HG03442 (cell line): ENCODE measurements at regions not wholly inside any gene's neighbourhood (a gene's known extent, or its start where the extent isn't known, plus 50 kb on each side); places are given as distances from the start of the nearest gene placed in this dataset.

Experiments
- ATAC-seq: cut with Tn5 transposase; IDR thresholded peaks from one replicate; pipeline ENCODE4 v1.9.1; 2021; ENCODE audit warnings: mild to moderate bottlenecking, moderate library complexity; ENCODE audit not compliant: unreplicated experiment

- ATAC-seq = no peak
Measured at GRCh38 chr11:71357414-71357813, 90.8 kb downstream of the DHCR7 start.

- ATAC-seq = no peak
Measured at GRCh38 chr11:71356904-71357303, 91.3 kb downstream of the DHCR7 start.

DNA sequence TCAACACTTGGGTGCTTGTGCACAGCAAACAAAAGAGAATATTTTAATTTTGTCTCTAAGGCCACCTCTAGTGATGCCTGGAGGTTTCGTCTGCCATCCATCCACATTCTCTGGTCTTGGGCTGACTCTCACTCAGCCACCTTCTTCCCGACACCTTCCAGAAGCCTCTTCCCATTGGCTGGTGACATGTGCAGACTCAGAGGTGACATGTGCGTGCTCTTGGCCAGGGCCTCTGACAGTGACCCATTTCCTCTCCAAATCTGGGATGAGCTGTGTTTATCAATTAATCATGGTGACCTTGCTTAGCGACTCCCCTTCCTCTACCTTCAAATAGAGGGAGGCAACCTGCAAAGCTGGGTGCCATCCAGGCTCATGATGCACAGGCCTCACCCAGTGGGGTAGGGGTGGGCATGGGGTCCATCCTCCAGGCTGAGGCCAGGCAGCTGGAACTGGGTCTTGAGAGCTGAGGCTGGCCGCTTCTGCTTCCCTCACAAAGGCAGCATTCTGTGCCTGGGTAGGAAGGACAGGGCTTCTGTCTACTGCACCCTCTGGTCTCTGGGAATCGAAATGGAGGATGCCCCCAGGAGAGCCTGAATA is 91.8 kb downstream of the DHCR7 start:
- no peak for ATAC-seq

- no peak for ATAC-seq
Measured at GRCh38 chr11:71355281-71355680, 92.9 kb downstream of the DHCR7 start.

DNA sequence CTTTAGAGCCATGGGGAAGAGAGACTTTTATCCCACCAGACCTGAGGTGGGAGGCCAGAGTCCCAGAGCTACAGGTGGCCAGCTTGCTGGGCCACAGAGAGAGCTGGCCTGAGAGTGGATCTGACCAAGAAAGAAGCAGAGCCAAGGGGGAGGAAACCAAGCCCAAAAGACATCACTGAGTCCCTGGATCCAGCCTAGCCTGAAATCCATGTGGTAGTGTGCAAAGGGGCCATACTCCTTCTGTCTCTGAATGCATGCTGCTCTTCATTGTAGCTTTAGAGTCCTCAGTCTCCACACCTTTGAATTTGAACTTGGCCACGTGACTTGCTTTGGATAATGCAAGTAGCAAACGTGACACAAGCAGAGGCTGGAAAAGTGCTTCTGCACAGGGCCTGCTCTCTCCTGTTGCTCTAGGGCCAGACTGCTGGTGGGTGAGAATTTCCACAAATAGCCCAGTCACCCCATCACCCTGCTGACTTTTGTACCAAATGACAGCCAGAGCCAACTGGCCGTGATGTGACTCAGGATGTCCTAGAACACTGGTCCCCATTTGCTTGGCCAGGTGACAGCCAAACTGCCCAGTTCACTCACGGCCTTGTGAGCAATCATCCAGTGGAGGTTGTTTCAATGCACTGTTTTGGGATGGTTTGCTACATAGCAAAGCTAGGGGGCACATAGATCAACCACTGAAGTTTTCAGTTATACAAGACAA is 93.6 kb downstream of the DHCR7 start:
- no peak for ATAC-seq

DNA sequence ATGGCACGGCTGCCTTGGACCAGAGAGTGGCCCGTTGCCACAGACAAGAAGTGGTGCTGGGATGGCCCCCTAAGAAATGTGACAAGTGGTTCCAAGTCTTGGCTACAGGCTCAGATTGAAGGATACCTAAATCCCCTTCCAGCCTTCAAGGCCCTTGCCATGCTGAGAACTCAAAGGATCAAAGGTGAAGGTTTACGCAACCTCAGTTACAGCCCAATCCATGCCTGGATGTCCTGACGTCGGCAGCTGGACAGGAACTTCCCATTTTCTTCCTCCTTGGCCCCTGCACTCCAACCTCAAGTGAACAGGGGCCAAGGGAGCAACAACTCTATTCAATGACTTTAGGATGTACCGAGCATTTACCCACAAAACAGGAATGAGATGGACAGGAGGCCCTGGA is 95.4 kb downstream of the DHCR7 start:
- ATAC-seq = no peak

GRCh38 chr11:71352226-71352625 is 96.0 kb downstream of the DHCR7 start:
- no peak for ATAC-seq

GRCh38 chr11:71349627-71350026 is 97.2 kb upstream of the SHANK2 start:
- no peak for ATAC-seq

DNA sequence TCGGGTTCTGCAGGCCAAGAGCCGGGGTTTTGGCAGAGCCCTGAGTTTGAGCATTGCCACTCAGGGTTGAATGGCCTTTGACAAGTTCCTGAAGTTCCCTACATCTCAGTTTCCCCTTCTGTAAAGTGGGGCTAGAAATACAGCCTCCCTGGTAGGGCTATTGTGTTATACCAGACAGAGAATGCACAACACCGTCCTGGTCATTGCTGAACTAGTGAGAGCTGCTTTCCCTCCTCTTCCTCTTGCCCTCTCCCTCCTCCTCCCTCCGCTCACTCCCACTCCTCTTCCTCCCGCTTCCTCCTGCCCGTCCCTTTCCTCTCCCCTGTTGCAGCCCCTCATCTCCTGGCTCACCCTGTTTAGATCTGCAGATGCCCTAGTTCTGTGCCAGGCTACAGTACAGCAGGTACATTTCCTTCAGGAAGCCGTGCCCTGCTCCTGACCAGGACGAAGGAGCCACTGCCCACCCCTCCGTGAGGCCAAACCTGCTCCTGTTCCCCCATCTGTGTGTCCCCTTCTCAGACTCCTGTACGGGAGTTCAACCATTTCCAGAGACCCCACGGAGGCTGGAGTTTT is 91.5 kb upstream of the SHANK2 start:
- ATAC-seq = no peak

GRCh38 chr11:71342951-71343827 is 90.8 kb upstream of the SHANK2 start:
- ATAC-seq = no peak

DNA sequence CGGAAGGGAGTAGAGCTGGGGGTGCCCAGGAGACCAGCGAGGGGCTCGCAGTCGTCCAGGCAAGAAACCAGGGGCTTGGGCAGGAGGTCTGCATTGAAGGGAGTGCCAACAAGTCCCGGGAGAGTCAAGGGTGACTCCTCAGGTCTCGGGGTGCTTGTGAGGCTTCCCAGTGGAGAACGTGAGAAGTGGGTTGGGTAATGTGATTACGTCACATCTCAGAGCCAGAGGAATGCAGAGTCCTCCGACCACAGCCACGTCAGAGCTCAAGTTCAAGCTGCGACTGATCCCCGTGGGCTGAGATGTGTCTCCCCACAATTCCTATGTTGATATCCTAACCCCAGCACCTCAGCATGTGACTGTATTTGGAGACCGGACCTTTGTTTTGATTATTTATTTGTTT is 89.7 kb upstream of the SHANK2 start:
- ATAC-seq = no peak

- no peak for ATAC-seq
Measured at GRCh38 chr11:71341596-71341995, 89.2 kb upstream of the SHANK2 start.

- no peak for ATAC-seq
Measured at GRCh38 chr11:71341173-71341572, 88.8 kb upstream of the SHANK2 start.

DNA sequence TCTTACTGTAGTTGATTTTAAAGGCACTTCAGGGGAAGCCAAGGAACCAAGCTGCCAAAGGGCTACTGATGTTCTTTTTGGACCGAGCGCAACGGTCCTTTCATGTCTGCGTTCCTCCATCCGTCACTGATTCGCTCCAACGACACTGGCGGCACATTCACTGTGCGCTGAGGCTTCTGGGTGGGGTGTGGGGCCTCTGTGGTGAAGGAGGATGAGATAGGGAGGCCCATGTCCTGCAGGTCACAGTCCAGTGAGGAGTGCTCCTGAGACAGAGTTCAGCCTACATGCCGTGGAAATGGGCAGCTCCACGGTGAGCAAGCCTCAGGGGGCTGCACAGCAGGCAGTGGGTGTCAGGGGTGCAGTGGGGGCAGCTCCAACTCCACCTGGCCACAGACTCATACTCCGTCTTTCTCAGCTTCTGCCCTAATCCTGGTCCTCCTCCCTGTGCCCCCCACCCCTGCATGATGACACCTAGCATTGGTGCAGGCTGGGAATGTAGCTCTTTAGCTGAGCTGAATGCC is 87.8 kb upstream of the SHANK2 start:
- ATAC-seq = no peak

GRCh38 chr11:71339396-71339881 is 87.1 kb upstream of the SHANK2 start:
- no peak for ATAC-seq

GRCh38 chr11:71338801-71339395 is 86.5 kb upstream of the SHANK2 start:
- no peak for ATAC-seq

- ATAC-seq = no peak
Measured at GRCh38 chr11:71336996-71337754, 84.8 kb upstream of the SHANK2 start.

DNA sequence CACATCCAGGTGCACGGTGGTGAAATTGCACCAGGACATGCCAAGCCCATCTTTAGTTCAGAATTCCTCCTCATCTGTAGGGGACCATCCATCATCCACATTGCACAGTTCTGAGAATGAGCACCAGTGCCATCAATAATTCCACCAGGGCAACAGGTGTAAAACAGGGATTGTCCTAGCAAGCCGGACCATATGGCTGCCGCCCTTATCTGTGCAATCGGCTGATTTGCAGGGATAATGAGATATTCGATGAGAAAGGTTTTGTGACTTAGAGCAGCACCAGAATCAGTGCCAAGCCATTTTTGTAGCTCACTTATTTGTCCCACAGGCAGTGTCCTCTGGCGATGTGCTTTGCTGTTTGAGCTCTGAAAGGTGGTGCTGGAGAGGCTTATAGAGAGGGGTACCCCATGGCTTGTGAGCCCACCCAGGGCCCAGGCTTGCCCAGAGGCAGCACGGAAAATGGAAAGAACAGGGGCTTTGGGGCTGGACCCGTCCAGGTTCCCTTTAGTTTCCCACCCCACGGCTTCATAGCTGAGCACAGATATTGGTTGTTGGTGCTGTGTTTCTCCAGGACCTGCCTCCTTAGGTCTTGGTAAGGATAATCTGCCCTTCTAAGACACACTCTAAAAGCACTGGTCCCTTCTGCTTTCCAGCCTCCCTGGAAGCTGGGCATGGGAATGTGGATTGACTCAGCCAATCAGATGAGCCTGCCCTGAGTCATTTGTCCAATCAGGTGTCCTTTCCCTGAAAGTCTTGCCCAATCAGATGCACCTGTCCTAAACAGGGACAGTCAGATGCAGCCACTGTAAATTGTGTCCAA is 84.0 kb upstream of the SHANK2 start:
- no peak for ATAC-seq

DNA sequence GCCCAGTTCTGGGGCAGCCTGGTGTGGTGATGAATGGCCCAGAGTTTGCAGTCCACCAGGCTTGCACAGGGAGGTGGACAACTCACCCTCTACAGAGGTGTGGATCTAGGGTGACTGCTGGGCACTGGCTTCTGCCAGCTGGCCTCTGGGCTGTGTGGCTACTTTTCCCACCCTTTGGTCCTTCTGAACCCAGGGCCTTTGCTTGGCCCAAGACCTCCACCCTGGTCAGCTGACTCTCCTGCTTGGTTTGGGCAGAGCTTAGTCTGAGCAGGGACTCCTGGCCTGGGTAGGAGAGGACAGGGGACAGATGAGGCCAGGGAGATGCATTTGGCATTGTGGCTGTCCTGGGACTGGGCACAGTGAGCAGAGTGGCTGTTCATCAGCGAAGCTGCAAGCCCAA is 83.0 kb upstream of the SHANK2 start:
- ATAC-seq = no peak
